GM18868 (cell line): ENCODE measurements at regions not wholly inside any gene's neighbourhood (a gene's known extent, or its start where the extent isn't known, plus 50 kb on each side); places are given as distances from the start of the nearest gene placed in this dataset.

Experiments used
- ATAC-seq: cut with Tn5 transposase; IDR thresholded peaks from one replicate; pipeline ENCODE4 v1.9.1; 2021; ENCODE audit warnings: mild to moderate bottlenecking, moderate library complexity; ENCODE audit not compliant: unreplicated experiment

GRCh38 chr14:30786701-30787100, 87.7 kb upstream of the COCH start:
- no peak for ATAC-seq

DNA sequence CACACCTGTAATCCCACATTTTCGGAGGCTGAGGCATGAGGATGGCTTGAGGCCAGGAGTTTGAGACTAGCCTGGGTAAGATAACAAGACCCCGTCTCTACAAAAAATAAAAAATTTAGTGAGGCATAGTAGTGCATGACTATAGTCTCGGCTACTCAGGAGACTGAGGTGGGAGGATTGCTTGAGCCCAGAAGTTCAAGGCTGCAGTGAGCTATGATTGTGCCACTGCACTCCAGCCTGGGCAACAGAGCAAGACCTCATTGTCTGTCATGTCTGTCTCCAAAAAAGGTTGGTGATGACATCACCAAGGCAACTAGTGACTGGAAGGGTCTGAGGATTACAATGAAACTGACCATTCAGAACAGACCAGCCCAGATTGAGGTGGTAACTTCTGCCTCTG, 83.5 kb upstream of the COCH start:
- no peak for ATAC-seq

DNA sequence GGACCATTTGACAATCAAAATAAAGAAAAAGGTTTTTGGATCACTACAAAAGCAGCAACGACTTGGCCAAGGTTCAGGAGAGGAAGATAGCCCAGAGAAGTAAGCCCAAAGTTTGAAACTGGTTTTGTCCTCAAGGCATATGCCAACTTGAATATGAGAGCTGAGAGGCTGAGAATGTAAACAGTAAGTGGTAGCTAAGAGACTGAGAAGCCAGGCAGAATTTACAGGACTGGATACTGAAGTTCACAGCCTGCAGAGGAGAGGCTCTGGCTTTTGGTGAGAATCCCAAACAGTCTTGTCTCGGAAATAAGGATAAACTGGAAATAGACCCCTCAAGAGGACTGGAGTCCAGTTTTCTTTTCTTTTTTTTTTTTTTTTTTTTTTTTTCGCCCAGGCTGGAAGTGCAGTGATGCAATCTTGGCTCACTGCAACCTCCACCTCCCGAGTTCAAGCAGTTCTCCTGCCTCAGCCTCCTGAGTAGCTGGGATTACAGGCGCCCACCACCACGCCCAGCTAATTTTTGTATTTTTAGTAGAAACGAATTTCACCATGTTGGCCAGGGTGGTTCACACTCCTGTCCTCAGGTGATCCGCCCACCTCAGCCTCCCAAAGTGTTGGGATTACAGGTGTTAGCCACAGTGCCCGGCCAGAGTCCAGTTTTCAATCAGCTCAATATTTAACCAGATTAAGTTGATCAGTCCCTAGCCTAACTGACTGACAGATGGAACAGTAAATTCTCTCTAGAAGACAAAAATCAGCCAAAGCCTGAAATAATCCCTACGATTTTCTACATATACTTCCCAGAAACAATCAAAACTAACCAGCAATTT, 82.6 kb upstream of the COCH start:
- ATAC-seq = no peak

DNA sequence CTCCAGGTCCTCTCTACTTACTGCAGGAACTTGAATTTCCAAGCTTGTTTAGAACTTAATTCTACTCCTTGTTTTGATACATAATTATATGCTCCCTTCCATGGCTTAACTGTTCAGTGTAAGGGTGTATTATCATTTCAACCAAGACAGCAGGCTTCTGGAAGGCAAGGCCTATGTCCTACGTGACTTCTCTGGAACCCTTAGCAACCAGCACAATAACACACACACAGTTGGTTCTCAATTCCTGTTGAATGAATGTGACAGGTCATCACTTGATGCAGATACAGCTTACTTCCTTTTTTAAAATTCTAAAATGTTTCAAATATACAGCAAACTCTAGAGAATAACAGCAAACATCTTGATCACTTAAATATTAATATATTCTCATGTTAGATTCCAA, 77.7 kb upstream of the COCH start:
- ATAC-seq = no peak

DNA sequence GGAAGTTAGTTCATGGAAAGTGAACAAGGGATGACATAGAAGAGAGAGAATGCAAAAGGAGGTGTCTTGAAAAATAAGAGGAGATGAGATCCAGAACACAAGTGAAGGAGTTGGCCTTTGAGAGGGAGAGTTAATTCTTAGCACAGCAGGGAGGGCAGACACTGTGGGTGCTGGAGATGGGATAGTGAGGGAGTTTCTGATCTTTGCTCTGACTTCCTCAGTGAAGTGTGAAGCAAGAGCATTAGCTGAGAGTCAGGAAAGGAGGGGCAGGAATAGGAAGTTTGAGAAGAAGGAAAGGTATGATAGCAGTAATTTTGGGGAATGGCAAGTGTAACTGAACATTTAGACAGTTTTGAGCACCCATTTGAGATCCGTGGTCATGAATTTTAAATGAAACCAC, 75.8 kb upstream of the COCH start:
- ATAC-seq = no peak

GRCh38 chr14:30798961-30799360, 75.4 kb upstream of the COCH start:
- no peak for ATAC-seq

- ATAC-seq = peak; percentile 46
Measured at GRCh38 chr14:30799933-30800332, 74.4 kb upstream of the COCH start.

GRCh38 chr14:30803185-30803584, 71.2 kb upstream of the COCH start:
- ATAC-seq = no peak

DNA sequence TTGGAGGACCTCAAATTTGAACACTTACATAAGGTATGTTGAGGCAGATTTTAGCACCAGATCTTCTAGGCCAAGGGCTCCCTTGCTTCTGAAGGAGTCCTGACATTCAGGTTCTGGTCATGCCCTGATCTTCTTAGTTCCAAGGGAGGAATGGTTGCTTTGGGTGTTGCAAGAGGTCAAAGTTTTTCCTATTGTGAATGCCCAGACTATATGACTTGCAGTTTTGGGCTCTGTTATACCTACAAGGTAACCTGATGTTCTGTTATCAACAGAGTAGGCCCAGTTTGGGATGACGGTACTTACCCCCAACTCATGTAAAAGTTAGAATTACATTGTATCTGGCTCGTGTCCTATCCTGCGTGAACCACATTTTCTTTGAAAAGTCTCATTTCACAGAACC, 69.1 kb upstream of the COCH start:
- no peak for ATAC-seq

DNA sequence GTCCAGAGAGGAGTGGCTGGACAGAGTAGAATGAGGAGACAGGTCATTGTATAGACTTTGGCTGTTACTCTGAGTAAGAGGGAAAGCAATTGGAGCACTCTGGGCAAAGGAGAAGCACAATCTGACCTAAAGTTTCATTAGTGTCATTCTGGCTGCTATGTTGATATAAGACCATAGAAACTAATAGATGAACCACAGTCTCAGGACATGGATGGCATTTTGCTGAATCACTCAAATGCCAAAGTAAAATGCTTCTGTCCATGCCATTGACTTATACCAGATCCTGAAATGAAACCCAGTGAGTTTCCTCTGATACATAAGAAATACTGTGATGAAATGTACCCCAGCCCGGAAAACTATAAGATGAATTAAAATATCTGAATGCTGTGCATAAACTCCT, 65.8 kb upstream of the COCH start:
- no peak for ATAC-seq

- no peak for ATAC-seq
Measured at GRCh38 chr14:30813216-30813615, 61.1 kb upstream of the COCH start.

DNA sequence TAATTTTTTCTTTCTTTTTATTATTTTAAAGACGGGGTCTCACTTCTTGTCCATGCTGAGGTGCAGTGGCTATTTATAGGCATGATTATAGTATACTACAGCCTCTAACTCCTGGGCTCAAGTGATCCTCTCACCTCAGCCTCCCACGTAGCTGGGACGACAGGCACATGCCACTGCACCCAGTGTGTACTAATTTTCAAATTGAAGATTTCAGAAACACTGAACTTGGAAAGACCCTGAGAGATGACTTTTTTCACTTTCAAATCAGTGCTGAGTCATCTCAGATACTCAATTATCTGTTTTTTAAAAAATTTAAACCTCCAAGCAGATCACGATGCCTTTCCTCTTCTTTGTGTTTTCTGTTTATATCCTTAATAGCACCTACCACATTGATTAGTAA, 53.7 kb upstream of the COCH start:
- peak; percentile 68 for ATAC-seq

DNA sequence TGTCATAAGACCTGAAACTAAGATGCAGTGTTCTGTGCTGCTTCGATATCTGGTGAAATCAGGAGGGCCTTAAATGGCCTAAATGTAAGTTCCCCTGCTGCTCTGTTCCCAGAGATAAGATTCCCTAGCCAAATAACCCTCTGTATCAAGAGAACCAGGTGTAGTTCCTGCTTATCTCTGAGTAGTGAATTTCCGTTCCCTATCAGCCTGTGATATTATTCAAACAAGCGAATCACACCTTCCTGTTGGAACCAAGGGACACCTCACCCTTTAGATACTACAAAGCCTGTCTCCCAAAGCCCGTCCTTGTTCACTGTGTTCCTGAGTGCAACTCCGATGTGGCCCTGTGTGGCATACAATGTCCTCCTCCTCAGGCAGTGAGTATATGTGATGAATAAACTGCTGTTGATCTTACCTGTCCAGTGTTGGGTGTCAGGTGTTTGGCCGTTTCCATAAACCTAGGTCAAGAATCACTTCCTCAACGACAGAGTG, 52.2 kb upstream of the COCH start:
- no peak for ATAC-seq
